ENCODE measurements at regions not wholly inside any gene's neighbourhood (a gene's known extent, or its start where the extent isn't known, plus 50 kb on each side); places are given as distances from the start of the nearest gene placed in this dataset.
"Not testable (repeated sequence)": the region's sequence is repeated elsewhere in the genome, so short reads cannot be mapped to it uniquely, and the experiment has no call there.

DNA sequence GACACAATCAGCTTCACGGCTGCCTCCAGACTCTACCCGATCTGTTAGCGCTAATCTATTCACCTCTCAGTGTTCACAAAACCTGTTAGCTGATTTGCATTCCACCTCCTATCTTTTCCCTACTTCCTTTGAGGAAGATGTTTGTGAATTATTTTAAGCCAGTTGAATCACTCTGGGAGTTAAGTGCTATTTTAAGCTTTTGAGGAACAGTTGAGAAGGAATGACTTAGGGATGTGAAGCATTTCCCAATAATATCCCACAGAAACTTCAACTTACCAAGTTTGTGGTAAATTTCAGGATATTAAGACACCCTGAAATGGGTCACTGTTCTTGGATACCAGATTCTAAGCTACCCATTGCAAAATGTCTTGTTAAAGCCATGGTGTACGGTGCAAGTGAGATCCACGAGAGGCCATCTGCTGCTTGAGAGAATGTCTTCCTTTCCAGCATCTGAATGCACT is 145.2 kb upstream of the CITED2 start:
- H3K27me3 ChIP-seq = no peaks in the 10 kb centered on the region
- H3K36me3 ChIP-seq (replicated peaks; ENCODE audit: insufficient read depth, low read depth) = no peaks in the 10 kb centered on the region
- no peak overlapping the region for H3K4me3 ChIP-seq
- H3K4me2 ChIP-seq = no peak overlapping the region
- no peaks in the 10 kb centered on the region for H3K79me2 ChIP-seq
- no peaks in the 10 kb centered on the region for H3K4me1 ChIP-seq (ENCODE audit: insufficient read depth)
- 79% methylated on average over 5 of the region's 5 CpGs for WGBS (ENCODE audit: low lambda C conversion rate, missing lambda C conversion rate)
- H3K9me2 ChIP-seq (replicated peaks; ENCODE audit: insufficient read depth) = no peaks in the 10 kb centered on the region
- H3K9me3 ChIP-seq (ENCODE audit: low read depth) = no peaks in the 10 kb centered on the region
- no peaks in the 10 kb centered on the region for H4K20me1 ChIP-seq (ENCODE audit: insufficient read depth, poor library complexity, severe bottlenecking)
- DNase-seq (ENCODE audit: low spot score) = no peak
- H3K27ac ChIP-seq = peak overlapping the region; percentile 18
- TF ChIP-seq EZH2 (IDR thresholded peaks at IDR 0.05; ENCODE audit: borderline replicate concordance) (no peak), CTCF (IDR thresholded peaks at IDR 0.05; ENCODE audit: poor library complexity) (no peak), EZH2phosphoT487 (IDR thresholded peaks at IDR 0.05; ENCODE audit: low read depth, severe bottlenecking, unreplicated experiment) (no peak)
- no peak overlapping the region for H2AFZ ChIP-seq

- Histone ChIP-seq H3K27ac (no peak overlapping the region), H3K9me2 (replicated peaks; ENCODE audit: insufficient read depth) (no peaks in the 10 kb centered on the region), H3K79me2 (no peaks in the 10 kb centered on the region), H3K4me2 (no peak overlapping the region), H4K20me1 (ENCODE audit: insufficient read depth, poor library complexity, severe bottlenecking) (no peaks in the 10 kb centered on the region), H3K9me3 (ENCODE audit: low read depth) (no peaks in the 10 kb centered on the region), H3K4me3 (no peak overlapping the region), H3K36me3 (replicated peaks; ENCODE audit: insufficient read depth, low read depth) (no peaks in the 10 kb centered on the region), H3K27me3 (no peaks in the 10 kb centered on the region), H2AFZ (no peak overlapping the region), H3K4me1 (ENCODE audit: insufficient read depth) (no peaks in the 10 kb centered on the region)
- no peak for TF ChIP-seq EZH2 (IDR thresholded peaks at IDR 0.05; ENCODE audit: borderline replicate concordance)
- TF ChIP-seq EZH2phosphoT487 (IDR thresholded peaks at IDR 0.05; ENCODE audit: low read depth, severe bottlenecking, unreplicated experiment) = no peak
- TF ChIP-seq CTCF (IDR thresholded peaks at IDR 0.05; ENCODE audit: poor library complexity) = no peak
- WGBS (ENCODE audit: low lambda C conversion rate, missing lambda C conversion rate) = 86% methylated on average over 5 of the region's 5 CpGs
- no peak for DNase-seq (ENCODE audit: low spot score)
Measured at GRCh38 chr6:139519097-139519496, 144.6 kb upstream of the CITED2 start.

DNA sequence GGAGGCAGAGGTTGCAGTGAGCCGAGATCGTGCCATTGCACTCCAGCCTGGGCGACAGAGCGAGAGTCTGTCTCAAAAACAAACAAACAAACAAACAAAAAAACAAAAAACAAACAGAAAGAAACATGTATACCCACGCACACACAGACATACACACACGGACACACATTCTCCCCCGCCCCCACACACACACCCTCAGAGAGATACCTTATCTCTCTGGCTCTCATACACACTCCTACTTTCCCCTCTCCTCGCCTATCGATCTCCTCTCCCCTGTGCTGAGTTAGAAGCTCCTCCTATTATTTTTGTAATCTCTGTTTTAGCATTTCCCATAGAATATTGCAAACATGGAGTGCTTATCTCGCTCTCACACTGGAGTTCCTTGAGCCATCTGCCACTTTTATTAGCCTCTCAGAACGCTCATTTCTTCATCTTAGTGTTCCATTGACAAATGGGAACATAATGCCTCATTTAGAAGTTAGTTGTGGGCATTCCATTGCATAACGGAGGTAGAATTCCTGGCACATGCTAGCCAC is 144.2 kb upstream of the CITED2 start:
- no peaks in the 10 kb centered on the region for H3K4me1 ChIP-seq (ENCODE audit: insufficient read depth)
- no peak overlapping the region for H3K27ac ChIP-seq
- no peak for DNase-seq (ENCODE audit: low spot score)
- no peak overlapping the region for H2AFZ ChIP-seq
- no peaks in the 10 kb centered on the region for H3K36me3 ChIP-seq (replicated peaks; ENCODE audit: insufficient read depth, low read depth)
- no peaks in the 10 kb centered on the region for H3K79me2 ChIP-seq
- H3K9me2 ChIP-seq (replicated peaks; ENCODE audit: insufficient read depth) = no peaks in the 10 kb centered on the region
- no peak for TF ChIP-seq CTCF (IDR thresholded peaks at IDR 0.05; ENCODE audit: poor library complexity)
- no peak for TF ChIP-seq EZH2 (IDR thresholded peaks at IDR 0.05; ENCODE audit: borderline replicate concordance)
- TF ChIP-seq EZH2phosphoT487 (IDR thresholded peaks at IDR 0.05; ENCODE audit: low read depth, severe bottlenecking, unreplicated experiment) = no peak
- no peaks in the 10 kb centered on the region for H3K27me3 ChIP-seq
- H3K9me3 ChIP-seq (ENCODE audit: low read depth) = no peaks in the 10 kb centered on the region
- H4K20me1 ChIP-seq (ENCODE audit: insufficient read depth, poor library complexity, severe bottlenecking) = no peaks in the 10 kb centered on the region
- H3K4me2 ChIP-seq = no peak overlapping the region
- WGBS (ENCODE audit: low lambda C conversion rate, missing lambda C conversion rate) = 87% methylated on average over 12 of the region's 12 CpGs
- H3K4me3 ChIP-seq = no peak overlapping the region

- H4K20me1 ChIP-seq (ENCODE audit: insufficient read depth, poor library complexity, severe bottlenecking); H3K27me3 ChIP-seq; H3K27ac ChIP-seq; DNase-seq (ENCODE audit: low spot score); H3K36me3 ChIP-seq (replicated peaks; ENCODE audit: insufficient read depth, low read depth); H3K4me3 ChIP-seq; H3K9me3 ChIP-seq (ENCODE audit: low read depth); H3K4me1 ChIP-seq (ENCODE audit: insufficient read depth); H3K79me2 ChIP-seq; H2AFZ ChIP-seq; H3K4me2 ChIP-seq; H3K9me2 ChIP-seq (replicated peaks; ENCODE audit: insufficient read depth): not testable (repeated sequence)
- 71% methylated on average over 13 of the region's 14 CpGs for WGBS (ENCODE audit: low lambda C conversion rate, missing lambda C conversion rate)
Measured at GRCh38 chr6:139517998-139518555, 143.6 kb upstream of the CITED2 start.

Measured in hepatocyte (in vitro differentiated cells).